HS-5 (cell line): ENCODE measurements at regions not wholly inside any gene's neighbourhood (a gene's known extent, or its start where the extent isn't known, plus 50 kb on each side); places are given as distances from the start of the nearest gene placed in this dataset.
"Not testable (repeated sequence)": the region's sequence is repeated elsewhere in the genome, so short reads cannot be mapped to it uniquely, and the experiment has no call there.

Source experiments
- DNase-seq: peaks from one replicate; pipeline ENCODE4 v3.0.0-alpha.2; 2012; ENCODE audit warnings: low read depth

GRCh38 chrX:42832764-42833549 lies 55.0 kb upstream of the PPP1R2C start:
- DNase-seq, result no peak

GRCh38 chrX:42833550-42833940 lies 55.6 kb upstream of the PPP1R2C start:
- not testable (repeated sequence) for DNase-seq

GRCh38 chrX:42837101-42837726 lies 59.3 kb upstream of the PPP1R2C start:
- DNase-seq, result no peak

GRCh38 chrX:42837747-42838146 lies 59.8 kb upstream of the PPP1R2C start:
- DNase-seq, result no peak

GRCh38 chrX:42839632-42840031 lies 61.7 kb upstream of the PPP1R2C start:
- DNase-seq, result no peak

GRCh38 chrX:42846741-42847140 lies 68.8 kb upstream of the PPP1R2C start:
- no peak for DNase-seq

- no peak for DNase-seq
Measured at GRCh38 chrX:42855259-42855658, 77.3 kb upstream of the PPP1R2C start.

- DNase-seq, result no peak
Measured at GRCh38 chrX:42857766-42858165, 79.8 kb upstream of the PPP1R2C start.

GRCh38 chrX:42869011-42869410 lies 91.0 kb upstream of the PPP1R2C start:
- no peak for DNase-seq

GRCh38 chrX:42869659-42870476 lies 91.9 kb upstream of the PPP1R2C start:
- DNase-seq, result no peak

GRCh38 chrX:42886519-42886918 lies 108.6 kb upstream of the PPP1R2C start:
- DNase-seq, result no peak

- DNase-seq, result no peak
Measured at GRCh38 chrX:42900947-42901346, 123.0 kb upstream of the PPP1R2C start.

- DNase-seq, result no peak
Measured at GRCh38 chrX:42902513-42902912, 124.5 kb upstream of the PPP1R2C start.

GRCh38 chrX:42920752-42921151 lies 142.8 kb upstream of the PPP1R2C start:
- DNase-seq, result no peak

- DNase-seq, result no peak
Measured at GRCh38 chrX:42930071-42930470, 152.1 kb upstream of the PPP1R2C start.

- DNase-seq, result no peak
Measured at GRCh38 chrX:42930951-42931350, 153.0 kb upstream of the PPP1R2C start.

GRCh38 chrX:42933187-42933586 lies 155.2 kb upstream of the PPP1R2C start:
- DNase-seq, result no peak

GRCh38 chrX:42934020-42934726 lies 156.2 kb upstream of the PPP1R2C start:
- DNase-seq, result no peak

- no peak for DNase-seq
Measured at GRCh38 chrX:42941671-42942070, 163.7 kb upstream of the PPP1R2C start.

- DNase-seq, result no peak
Measured at GRCh38 chrX:42943051-42943974, 165.3 kb upstream of the PPP1R2C start.

- no peak for DNase-seq
Measured at GRCh38 chrX:42944381-42944998, 166.5 kb upstream of the PPP1R2C start.
